HEK293T (cell line): ENCODE measurements at regions not wholly inside any gene's neighbourhood (a gene's known extent, or its start where the extent isn't known, plus 50 kb on each side); places are given as distances from the start of the nearest gene placed in this dataset.

Source experiments
- CTCF ChIA-PET: fragments of 350-600 bp; formaldehyde crosslinking; extraction: SDS; loops from one replicate; lab custom pipeline; 2021; ENCODE audit warnings: antibody characterized with exemption, inconsistent platforms; lab: Yijun Ruan, JAX
- POLR2A ChIA-PET: fragments of 350-600 bp; formaldehyde crosslinking; extraction: SDS; loops from one replicate; lab custom pipeline; 2020; ENCODE audit warnings: antibody characterized with exemption, inconsistent platforms; lab: Yijun Ruan, JAX
- DNase-seq: peaks from one replicate; pipeline ENCODE4 v3.0.0; 2012; ENCODE audit warnings: mixed read lengths; ENCODE audit errors: extremely low spot score
- ARNT ChIP-seq: fragments of 450-650 bp; IDR thresholded peaks from 2 replicates; pipeline ENCODE4 v1.6.1; 2017; ENCODE audit warnings: mild to moderate bottlenecking
- BHLHE40 ChIP-seq: fragments of 450-650 bp; IDR thresholded peaks from 2 replicates; pipeline ENCODE4 v1.6.1; 2016; ENCODE audit warnings: mild to moderate bottlenecking, moderate library complexity, borderline replicate concordance
- CTBP1 ChIP-seq: fragments of 450-650 bp; IDR thresholded peaks from 2 replicates; pipeline ENCODE4 v1.6.1; 2016; ENCODE audit warnings: borderline replicate concordance
- ELF4 ChIP-seq: fragments of 450-650 bp; IDR thresholded peaks from 2 replicates; pipeline ENCODE4 v1.6.1; 2017; ENCODE audit warnings: antibody characterized with exemption
- FOXA1 ChIP-seq: fragments of 450-650 bp; IDR thresholded peaks from 2 replicates; pipeline ENCODE4 v1.6.1; 2016; ENCODE audit warnings: mild to moderate bottlenecking
- FOXK2 ChIP-seq: fragments of 450-650 bp; IDR thresholded peaks from 2 replicates; pipeline ENCODE4 v1.6.1; 2016; ENCODE audit warnings: mild to moderate bottlenecking
- FOXM1 ChIP-seq: fragments of 450-650 bp; IDR thresholded peaks from 2 replicates; pipeline ENCODE4 v1.6.1; 2017; ENCODE audit warnings: mild to moderate bottlenecking, borderline replicate concordance
- HDGF ChIP-seq: fragments of 450-650 bp; IDR thresholded peaks from 2 replicates; pipeline ENCODE4 v1.6.1; 2017; ENCODE audit warnings: antibody characterized with exemption, borderline replicate concordance
- L3MBTL2 ChIP-seq: fragments of 450-650 bp; conservative IDR thresholded peaks from 2 replicates; pipeline ENCODE4 v1.6.1; 2016; ENCODE audit warnings: mild to moderate bottlenecking
- LEF1 ChIP-seq: fragments of 450-650 bp; IDR thresholded peaks from 2 replicates; pipeline ENCODE4 v1.6.1; 2017; ENCODE audit warnings: mild to moderate bottlenecking, borderline replicate concordance
- NFRKB ChIP-seq: fragments of 450-650 bp; IDR thresholded peaks from 2 replicates; pipeline ENCODE4 v1.6.1; 2016; ENCODE audit warnings: mild to moderate bottlenecking, moderate library complexity
- PKNOX1 ChIP-seq: fragments of 450-650 bp; IDR thresholded peaks from 2 replicates; pipeline ENCODE4 v1.6.1; 2016
- SP1 ChIP-seq: fragments of 450-650 bp; IDR thresholded peaks from 2 replicates; pipeline ENCODE4 v1.6.1; 2017
- SUZ12 ChIP-seq: fragments of 450-650 bp; IDR thresholded peaks from 2 replicates; pipeline ENCODE4 v1.6.1; 2016; ENCODE audit warnings: mild to moderate bottlenecking
- TARDBP ChIP-seq: fragments of 450-650 bp; IDR thresholded peaks from 2 replicates; pipeline ENCODE4 v1.6.1; 2016
- ZNF384 ChIP-seq: fragments of 450-650 bp; IDR thresholded peaks from 2 replicates; pipeline ENCODE4 v1.6.1; 2016

- no peak for TF ChIP-seq FOXK2
- no peak for TF ChIP-seq SUZ12
- no peak for TF ChIP-seq TARDBP
- no peak for TF ChIP-seq BHLHE40
- TF ChIP-seq LEF1 = no peak
- no peak for TF ChIP-seq SP1
- no peak for TF ChIP-seq CTBP1
- no peak for TF ChIP-seq PKNOX1
- TF ChIP-seq FOXM1 = no peak
- TF ChIP-seq L3MBTL2 = no peak
- TF ChIP-seq ARNT = no peak
- TF ChIP-seq ZNF384 = no peak
- TF ChIP-seq HDGF = no peak
- no peak for TF ChIP-seq NFRKB
- no peak for TF ChIP-seq ELF4
- CTCF ChIA-PET = no interaction called here
- no peak for DNase-seq
- POLR2A ChIA-PET = no interaction called here
Observed at GRCh38 chr13:69391756-69392155, 715.9 kb upstream of the ATXN8OS start.

GRCh38 chr13:69389899-69390298 lies 717.7 kb upstream of the ATXN8OS start:
- POLR2A ChIA-PET = no interaction called here

GRCh38 chr13:69373747-69374425 lies 733.7 kb upstream of the ATXN8OS start:
- POLR2A ChIA-PET = no interaction called here
- no peak for DNase-seq
- CTCF ChIA-PET = no interaction called here
- TF ChIP-seq LEF1 (no peak), FOXA1 (no peak), NFRKB (no peak), ZNF384 (no peak), FOXK2 (no peak), SP1 (no peak), FOXM1 (no peak), SUZ12 (no peak), HDGF (no peak), ELF4 (no peak)

More at GRCh38 chr13:69389899-69390298, 717.7 kb upstream of the ATXN8OS start:
- CTCF ChIA-PET = interaction anchor here (0.6 kb wide), 1 partner anchor 12 kb away, joined by 4 read pairs; no protein-coding TSS in a partner anchor
- DNase-seq = no peak
- no peak for TF ChIP-seq NFRKB
- no peak for TF ChIP-seq LEF1
- no peak for TF ChIP-seq CTBP1
- no peak for TF ChIP-seq ARNT

GRCh38 chr13:69363360-69363759 lies 744.3 kb upstream of the ATXN8OS start:
- ChIA-PET CTCF (no interaction called here), POLR2A (no interaction called here)
- no peak for TF ChIP-seq ARNT
- TF ChIP-seq TARDBP = no peak
- TF ChIP-seq BHLHE40 = no peak
- no peak for TF ChIP-seq L3MBTL2
- no peak for TF ChIP-seq NFRKB
- no peak for TF ChIP-seq PKNOX1
- no peak for TF ChIP-seq FOXA1
- no peak for TF ChIP-seq ELF4
- no peak for TF ChIP-seq HDGF
- TF ChIP-seq CTBP1 = no peak
- TF ChIP-seq FOXK2 = no peak
- no peak for TF ChIP-seq LEF1
- no peak for TF ChIP-seq SUZ12
- TF ChIP-seq SP1 = no peak
- no peak for TF ChIP-seq FOXM1
- TF ChIP-seq ZNF384 = no peak
- DNase-seq = no peak

- DNase-seq = no peak
- ChIA-PET POLR2A (no interaction called here), CTCF (interaction anchor here (0.7 kb wide), 1 partner anchor 404 kb away, joined by 3 read pairs; no protein-coding TSS in a partner anchor)
- no peak for TF ChIP-seq HDGF
- TF ChIP-seq BHLHE40 = no peak
Observed at GRCh38 chr13:69331245-69331644, 776.4 kb upstream of the ATXN8OS start.

GRCh38 chr13:69324090-69324886 lies 783.3 kb upstream of the ATXN8OS start:
- CTCF ChIA-PET = no interaction called here
- DNase-seq = peak; percentile 31
- TF ChIP-seq SP1 (no peak), ZNF384 (peak; percentile 85)
- POLR2A ChIA-PET = no interaction called here

- TF ChIP-seq FOXM1 (no peak), FOXA1 (no peak), NFRKB (no peak), HDGF (no peak), BHLHE40 (no peak), SP1 (no peak), ARNT (no peak), TARDBP (no peak), L3MBTL2 (no peak), ZNF384 (no peak), SUZ12 (no peak)
- CTCF ChIA-PET = no interaction called here
- POLR2A ChIA-PET = no interaction called here
Observed at GRCh38 chr13:69319656-69320055, 788.0 kb upstream of the ATXN8OS start.

More at GRCh38 chr13:69319656-69320055, 788.0 kb upstream of the ATXN8OS start:
- no peak for DNase-seq
